ENCODE measurements at regions not wholly inside any gene's neighbourhood (a gene's known extent, or its start where the extent isn't known, plus 50 kb on each side); places are given as distances from the start of the nearest gene placed in this dataset.

GRCh38 chr2:136658201-136658600 is 107.1 kb upstream of the THSD7B start:
- Mint-ChIP-seq H3K4me1 (ENCODE audit: unreplicated experiment) (peaks cover 17% of the 10 kb centered on the region), H3K36me3 (ENCODE audit: low read depth, unreplicated experiment) (no peaks in the 10 kb centered on the region), H3K27ac (ENCODE audit: unreplicated experiment) (no peak overlapping the region), H3K27me3 (ENCODE audit: unreplicated experiment) (no peaks in the 10 kb centered on the region), H3K4me3 (ENCODE audit: unreplicated experiment) (no peak overlapping the region), H3K9me3 (ENCODE audit: unreplicated experiment) (no peaks in the 10 kb centered on the region)
- TF ChIP-seq CTCF (IDR thresholded peaks at IDR 0.05; ENCODE audit: unreplicated experiment): no peak
- DNase-seq (ENCODE audit: low spot score): no peak

GRCh38 chr2:136653861-136654260 is 111.5 kb upstream of the THSD7B start:
- no peak for DNase-seq (ENCODE audit: low spot score)
- Mint-ChIP-seq H3K4me3 (ENCODE audit: unreplicated experiment) (no peak overlapping the region), H3K36me3 (ENCODE audit: low read depth, unreplicated experiment) (no peaks in the 10 kb centered on the region), H3K9me3 (ENCODE audit: unreplicated experiment) (no peaks in the 10 kb centered on the region), H3K27ac (ENCODE audit: unreplicated experiment) (no peak overlapping the region), H3K27me3 (ENCODE audit: unreplicated experiment) (no peaks in the 10 kb centered on the region), H3K4me1 (ENCODE audit: unreplicated experiment) (peaks cover 26% of the 10 kb centered on the region)
- TF ChIP-seq CTCF (IDR thresholded peaks at IDR 0.05; ENCODE audit: unreplicated experiment): no peak

- H3K36me3 Mint-ChIP-seq (ENCODE audit: low read depth, unreplicated experiment): no peaks in the 10 kb centered on the region
- H3K27me3 Mint-ChIP-seq (ENCODE audit: unreplicated experiment): no peaks in the 10 kb centered on the region
- H3K4me3 Mint-ChIP-seq (ENCODE audit: unreplicated experiment): no peak overlapping the region
- H3K4me1 Mint-ChIP-seq (ENCODE audit: unreplicated experiment): peaks cover 26% of the 10 kb centered on the region
- TF ChIP-seq CTCF (IDR thresholded peaks at IDR 0.05; ENCODE audit: unreplicated experiment): no peak
- no peak overlapping the region for H3K27ac Mint-ChIP-seq (ENCODE audit: unreplicated experiment)
- H3K9me3 Mint-ChIP-seq (ENCODE audit: unreplicated experiment): no peaks in the 10 kb centered on the region
- no peak for DNase-seq (ENCODE audit: low spot score)
Measured at GRCh38 chr2:136651456-136652010, 113.8 kb upstream of the THSD7B start.

- no peak for TF ChIP-seq CTCF (IDR thresholded peaks at IDR 0.05; ENCODE audit: unreplicated experiment)
- H3K36me3 Mint-ChIP-seq (ENCODE audit: low read depth, unreplicated experiment): no peaks in the 10 kb centered on the region
Measured at GRCh38 chr2:136647039-136647438, 118.3 kb upstream of the THSD7B start.

GRCh38 chr2:136645236-136645828 is 120.0 kb upstream of the THSD7B start:
- no peak for TF ChIP-seq CTCF (IDR thresholded peaks at IDR 0.05; ENCODE audit: unreplicated experiment)
- no peak for DNase-seq (ENCODE audit: low spot score)
- Mint-ChIP-seq H3K9me3 (ENCODE audit: unreplicated experiment) (no peaks in the 10 kb centered on the region), H3K4me1 (ENCODE audit: unreplicated experiment) (no peaks in the 10 kb centered on the region), H3K27me3 (ENCODE audit: unreplicated experiment) (no peaks in the 10 kb centered on the region), H3K4me3 (ENCODE audit: unreplicated experiment) (no peak overlapping the region), H3K27ac (ENCODE audit: unreplicated experiment) (no peak overlapping the region), H3K36me3 (ENCODE audit: low read depth, unreplicated experiment) (no peaks in the 10 kb centered on the region)

More at GRCh38 chr2:136647039-136647438, 118.3 kb upstream of the THSD7B start:
- no peak overlapping the region for H3K4me3 Mint-ChIP-seq (ENCODE audit: unreplicated experiment)
- H3K4me1 Mint-ChIP-seq (ENCODE audit: unreplicated experiment): peaks cover 8% of the 10 kb centered on the region
- no peaks in the 10 kb centered on the region for H3K27me3 Mint-ChIP-seq (ENCODE audit: unreplicated experiment)
- DNase-seq (ENCODE audit: low spot score): no peak
- no peaks in the 10 kb centered on the region for H3K9me3 Mint-ChIP-seq (ENCODE audit: unreplicated experiment)
- H3K27ac Mint-ChIP-seq (ENCODE audit: unreplicated experiment): no peak overlapping the region

All from endothelial cell (in vitro differentiated cells).